Glomerular visceral epithelial cell (primary cell): ENCODE measurements at regions not wholly inside any gene's neighbourhood (a gene's known extent, or its start where the extent isn't known, plus 50 kb on each side); places are given as distances from the start of the nearest gene placed in this dataset.

Experiments
- DNase-seq: peaks from one replicate; pipeline ENCODE4 v3.0.0-alpha.2; 2016; ENCODE audit errors: extremely low spot score

DNA sequence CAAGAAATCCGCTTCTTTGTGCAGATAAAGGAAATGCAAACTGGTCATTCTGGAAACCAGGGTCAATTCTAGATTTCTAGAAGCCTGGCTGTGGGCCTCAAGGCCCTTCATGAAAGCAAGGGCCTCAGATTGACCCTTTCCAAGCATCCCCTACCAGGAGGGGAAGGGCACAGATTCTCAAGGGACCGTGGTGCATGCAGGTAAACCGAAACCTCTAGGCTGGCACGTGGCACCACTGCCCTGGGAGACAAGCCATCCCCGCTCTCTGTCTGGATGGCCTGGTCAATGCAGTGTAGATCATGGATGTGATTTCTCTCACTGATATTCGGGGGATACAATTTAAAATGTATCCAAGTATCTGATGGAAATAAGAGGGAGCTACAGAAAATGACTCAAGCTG is 69.4 kb downstream of the TOMM20 start:
- DNase-seq, result no peak

DNA sequence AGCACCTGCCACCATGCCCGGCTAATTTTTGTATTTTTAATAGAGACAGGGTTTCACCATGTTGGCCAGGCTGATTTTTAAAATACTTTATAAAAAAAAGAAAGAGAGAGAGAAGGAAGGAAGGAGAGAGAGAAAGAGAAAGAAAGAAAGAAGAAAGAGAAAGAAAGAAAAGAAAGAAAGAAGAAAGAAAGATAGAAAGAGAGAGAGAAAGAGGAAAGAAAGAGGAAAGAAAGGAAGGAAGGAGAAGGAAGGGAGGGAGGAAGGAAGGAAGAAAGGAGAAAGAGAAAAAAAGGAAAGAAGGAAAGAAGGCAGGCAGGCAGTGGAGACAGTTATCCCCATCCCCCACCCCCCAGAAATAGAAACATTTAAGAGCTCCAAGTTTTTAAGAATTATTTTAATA is 69.9 kb downstream of the TOMM20 start:
- no peak for DNase-seq

DNA sequence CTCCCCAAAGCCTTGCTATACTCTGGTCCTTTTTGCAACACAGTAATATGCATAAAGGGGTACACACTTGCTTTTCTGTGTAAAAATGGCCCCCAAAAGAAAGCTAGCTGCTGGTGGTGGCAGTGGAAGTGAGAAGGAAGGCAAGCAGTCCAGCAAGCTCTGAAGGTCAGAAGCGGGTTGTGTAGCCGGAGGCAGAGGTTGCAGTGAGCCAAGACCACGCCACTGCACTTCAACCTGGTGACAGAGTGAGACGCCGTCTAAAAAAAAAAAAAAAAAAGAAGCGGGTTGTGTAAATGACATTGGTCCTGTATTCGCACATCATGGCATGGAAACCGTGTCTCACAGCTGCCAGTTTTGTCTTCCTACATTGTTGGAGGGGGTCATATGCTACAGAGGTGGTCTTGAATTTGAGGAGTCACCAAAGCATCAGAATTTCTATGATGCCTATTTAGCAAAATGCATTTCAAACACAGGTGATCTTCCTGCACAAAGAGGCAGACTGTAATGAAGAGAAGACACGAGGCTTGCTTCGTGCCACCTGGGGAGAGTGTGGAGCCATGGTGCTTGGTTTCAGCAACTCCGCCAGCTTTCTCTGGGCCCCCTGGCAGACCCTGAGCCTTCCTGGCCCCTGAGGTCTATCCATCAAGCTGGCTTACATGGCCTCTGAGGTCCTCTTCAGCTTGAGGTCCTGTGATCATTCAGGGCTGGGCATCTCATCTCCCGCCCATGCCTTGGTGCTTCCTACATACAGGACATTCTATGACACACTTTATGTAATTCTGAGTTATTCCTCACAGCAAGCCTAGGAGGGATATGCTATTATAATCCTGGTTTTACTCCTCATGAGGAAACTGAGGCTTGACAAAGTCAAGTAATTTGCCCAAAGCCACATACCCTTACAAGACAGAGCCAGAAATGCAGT is 71.0 kb downstream of the TOMM20 start:
- DNase-seq, result no peak

DNA sequence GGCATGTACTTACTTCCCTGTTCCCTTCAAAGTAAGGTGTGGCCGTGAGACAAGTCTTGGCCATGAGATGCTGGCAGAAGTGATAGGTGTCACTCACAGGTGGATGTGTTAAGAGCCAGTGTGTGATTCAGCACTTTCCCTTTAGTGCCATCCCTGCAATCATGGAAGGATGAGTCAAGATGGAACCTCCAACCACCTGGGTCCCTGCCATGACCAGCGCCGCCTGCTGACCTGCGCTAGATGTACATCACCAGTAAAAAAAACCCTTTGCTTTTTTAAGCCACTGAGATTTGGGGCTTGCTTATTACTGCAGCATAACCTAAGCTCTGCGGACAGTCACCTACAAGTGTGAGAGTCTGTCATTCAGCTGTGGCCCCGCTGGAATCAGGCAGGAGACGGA is 71.7 kb downstream of the TOMM20 start:
- no peak for DNase-seq

DNA sequence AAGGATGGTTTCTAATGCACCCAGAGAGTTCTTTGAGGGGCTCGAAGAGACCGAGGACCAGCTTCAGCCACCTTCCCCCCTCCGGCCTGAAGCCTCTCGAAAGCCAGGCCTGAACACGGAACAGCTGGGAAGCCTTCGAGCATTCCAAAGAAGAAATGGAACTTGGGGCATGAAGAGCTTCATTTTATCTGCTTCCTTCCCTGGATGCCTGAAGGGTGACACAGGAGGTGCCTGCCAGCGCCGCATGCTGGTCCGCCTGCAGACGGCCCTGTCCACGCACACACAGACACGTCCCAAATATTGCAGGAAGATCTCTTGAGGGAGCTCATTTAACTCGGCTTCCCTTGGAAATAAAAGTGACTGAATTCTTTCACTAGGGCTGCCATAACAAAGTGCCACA is 73.7 kb downstream of the TOMM20 start:
- no peak for DNase-seq

DNA sequence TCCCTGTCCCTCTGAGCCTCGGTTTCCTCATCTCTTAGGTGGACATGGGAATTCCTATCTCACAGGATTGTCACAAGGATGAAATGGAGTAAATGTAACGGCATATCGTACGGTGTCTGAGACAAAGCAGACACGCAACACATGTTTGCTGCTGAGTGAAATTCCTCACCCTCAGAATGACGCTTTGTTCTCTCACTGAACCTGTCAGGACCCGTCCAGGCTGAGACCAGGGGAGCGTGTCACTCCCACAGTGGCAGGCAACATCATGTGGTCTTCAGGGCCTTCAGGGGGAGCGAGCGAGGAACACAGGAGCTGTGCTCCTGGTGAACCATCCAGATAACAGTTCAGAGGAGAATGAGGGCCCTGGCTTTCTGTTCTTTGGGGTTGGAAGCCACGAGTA is 74.2 kb downstream of the TOMM20 start:
- DNase-seq, result no peak

DNA sequence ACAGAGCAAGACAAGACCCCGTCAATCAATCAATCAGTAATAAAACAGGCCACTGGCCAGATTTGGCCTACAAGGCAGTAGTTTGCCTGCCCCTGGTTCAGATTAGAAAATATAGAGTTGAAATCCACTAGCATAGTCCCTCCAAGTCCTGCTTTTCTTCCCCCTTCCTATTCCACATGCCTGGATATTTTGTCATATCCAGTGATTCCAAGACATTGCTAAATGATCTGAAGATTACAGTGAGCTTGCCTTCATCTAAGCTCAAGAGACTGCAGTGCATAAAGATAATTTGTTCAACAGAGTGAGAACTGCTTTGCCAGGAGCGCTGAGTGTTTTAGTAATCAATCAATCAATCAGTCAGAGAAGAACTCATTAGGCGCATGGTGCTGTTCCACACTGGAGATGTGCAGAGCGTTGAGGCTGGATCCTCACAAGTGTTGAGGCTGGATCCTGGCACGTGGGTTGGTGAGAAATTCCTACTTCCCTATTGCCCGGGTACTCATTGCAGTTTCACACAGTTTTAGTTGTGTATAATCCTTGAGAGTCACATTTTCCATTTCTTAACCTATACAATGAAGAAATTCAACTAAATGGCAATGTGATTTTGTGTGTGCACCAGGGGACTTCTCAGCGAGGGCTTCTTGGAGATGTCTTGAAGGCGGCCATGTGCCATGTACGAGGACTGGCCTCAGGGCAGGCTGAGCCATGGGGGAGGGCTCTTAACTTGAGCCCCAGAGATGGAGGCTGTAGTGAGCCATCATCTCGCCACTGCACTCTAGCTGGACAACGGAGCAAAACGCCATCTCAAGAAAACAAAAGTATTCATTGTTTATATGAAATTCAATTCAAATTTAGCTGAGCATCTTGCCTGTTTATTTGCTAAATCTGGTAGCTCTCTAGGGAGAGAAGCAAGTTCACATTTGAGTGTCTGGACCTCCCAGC is 76.3 kb downstream of the TOMM20 start:
- no peak for DNase-seq

DNA sequence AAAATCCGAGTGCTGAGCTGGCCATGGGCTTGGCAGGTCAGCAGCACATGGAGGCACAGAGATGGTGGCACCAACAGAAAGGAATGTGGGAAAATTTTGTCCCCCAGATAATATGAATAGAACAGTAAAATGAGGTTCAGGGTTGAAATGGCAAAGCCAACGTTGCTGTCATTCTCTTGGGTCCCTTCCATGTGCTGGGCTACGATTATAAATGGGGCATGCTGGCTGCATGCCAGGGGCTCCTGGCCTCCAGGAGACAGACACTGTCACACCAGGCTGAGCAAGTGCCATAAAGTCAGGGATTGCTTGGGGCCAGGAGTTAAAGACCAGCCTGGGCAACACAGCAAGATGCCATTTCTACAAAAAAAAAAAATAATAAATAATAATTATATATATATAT is 77.1 kb downstream of the TOMM20 start:
- DNase-seq, result no peak

DNA sequence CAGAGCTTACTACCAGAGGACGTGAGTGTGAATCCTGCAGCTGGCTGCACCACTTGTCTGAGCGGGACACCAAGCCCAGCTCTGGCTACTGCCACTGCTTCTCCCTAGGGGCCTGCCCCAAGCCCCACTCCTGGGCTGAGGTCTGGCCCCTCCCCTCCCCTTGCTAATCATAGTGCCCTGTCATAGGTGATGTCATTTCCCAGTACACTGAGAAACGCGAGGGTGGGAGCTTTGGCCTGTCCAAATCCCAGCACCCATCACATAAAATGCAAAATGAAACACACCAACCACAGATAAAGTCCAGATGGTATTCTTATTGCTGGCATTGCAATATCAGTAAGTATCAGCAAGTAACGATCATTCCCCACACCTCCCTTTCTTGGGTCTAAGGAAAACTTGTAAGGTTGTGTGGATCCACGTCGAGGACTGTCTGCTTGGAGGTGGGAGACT is 77.7 kb downstream of the TOMM20 start:
- DNase-seq, result no peak

DNA sequence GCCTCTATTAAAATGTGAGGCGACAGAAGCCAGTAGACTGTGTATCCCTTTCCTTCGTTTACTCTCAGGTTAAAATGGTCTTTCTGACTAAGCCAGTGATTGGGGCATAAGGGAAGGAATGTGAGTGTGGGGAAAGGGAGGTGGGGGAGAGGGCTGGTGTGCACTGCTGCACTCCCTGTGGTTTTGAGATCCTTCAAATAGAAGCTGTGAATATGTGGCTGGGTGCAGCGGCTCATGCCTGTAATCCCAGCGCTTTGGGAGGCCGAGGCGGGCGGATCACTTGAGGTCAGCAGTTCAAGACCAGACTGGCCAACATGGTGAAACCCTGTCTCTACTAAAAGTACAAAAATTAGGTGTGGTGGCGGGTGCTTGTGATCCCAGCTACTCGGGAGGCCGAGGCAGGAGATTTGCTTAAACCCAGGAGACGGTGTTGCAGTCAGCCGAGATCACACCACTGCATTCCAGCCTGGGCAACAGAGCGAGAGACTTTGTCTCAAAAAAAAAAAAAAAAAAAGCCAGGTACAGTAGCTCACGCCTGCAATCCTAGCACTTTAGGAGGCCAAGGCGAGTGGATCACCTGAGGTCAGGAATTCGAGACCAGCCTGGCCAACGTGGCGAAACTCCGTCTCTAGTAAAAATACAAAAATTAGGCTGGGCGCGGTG is 78.8 kb downstream of the TOMM20 start:
- peak; percentile 83 for DNase-seq

DNA sequence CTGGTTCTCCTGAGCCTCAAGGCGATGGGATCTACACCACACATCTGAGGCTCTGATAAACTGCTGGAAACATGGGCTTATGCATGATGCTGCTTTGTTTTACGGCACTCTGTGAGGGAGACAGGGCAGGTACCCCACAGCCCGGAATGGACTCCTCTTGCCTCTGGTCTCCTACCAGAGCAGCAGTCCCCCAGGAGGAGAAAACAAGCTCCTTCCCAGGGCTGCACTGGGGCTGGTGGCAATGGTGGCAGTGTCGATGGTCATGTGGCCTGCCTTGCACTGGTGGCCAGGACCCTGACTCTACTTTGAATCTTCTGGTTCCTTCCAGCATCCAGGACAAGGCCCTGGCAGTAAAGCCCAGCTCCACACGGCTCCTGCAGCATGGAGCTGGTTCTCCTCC is 79.4 kb downstream of the TOMM20 start:
- no peak for DNase-seq

DNA sequence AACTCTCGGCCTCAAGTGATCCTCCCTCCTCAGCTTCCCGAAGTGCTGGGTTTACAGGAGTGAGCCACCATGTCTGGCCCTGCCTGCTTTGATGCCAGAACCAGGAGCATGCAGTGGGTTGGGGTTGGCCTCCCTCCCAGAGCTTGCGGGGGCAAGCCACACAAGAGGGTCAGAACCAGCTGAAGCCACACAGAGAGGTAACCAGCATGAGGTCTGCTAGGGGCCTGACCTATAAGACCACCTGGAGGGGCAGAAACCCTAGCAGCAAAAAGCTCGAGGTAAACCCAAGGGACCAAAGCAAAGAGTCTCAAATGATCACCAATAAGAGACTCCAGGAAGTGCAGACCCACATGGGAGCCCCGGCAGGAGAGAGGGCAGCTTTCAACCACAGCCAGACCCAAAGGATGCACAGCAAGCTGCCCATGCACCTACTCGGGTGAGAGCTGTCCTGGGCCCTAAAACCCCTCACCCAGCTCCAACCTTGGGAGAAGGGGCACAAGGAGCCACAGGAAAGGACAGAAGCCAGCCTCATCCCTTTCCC is 81.2 kb downstream of the TOMM20 start:
- DNase-seq, result no peak

DNA sequence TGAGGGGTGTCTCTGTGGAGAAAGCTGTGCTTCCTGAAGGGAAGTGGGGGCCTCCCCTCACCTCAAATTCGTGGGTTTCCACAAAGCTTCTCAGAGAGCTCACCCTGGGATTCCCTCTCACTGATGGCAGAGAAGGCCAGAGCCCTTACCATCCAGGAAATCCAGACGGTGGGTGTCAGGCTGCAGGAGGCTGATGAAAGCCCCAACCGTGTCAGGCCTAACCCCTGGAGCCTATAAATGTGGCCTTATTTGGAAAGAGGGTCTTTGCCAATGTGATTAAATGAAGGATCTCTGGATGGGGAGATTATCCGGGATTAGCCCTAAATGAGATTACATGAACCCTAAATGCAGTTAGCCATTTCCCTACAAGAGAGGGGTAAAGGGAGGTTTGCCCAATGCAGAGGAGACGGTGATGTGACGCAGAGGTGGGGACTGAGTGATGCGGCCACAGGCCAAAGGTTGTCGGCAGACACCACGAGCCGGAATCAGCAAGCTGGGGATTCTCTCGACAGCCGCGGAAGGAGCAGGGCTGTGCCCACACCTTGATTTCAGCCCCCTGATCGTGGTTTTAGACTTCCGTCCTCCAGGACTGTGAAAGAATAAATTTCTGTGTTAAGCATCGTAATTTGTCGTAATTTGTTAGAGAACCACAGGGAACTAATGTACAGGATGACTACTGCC is 82.6 kb downstream of the TOMM20 start:
- DNase-seq, result no peak

DNA sequence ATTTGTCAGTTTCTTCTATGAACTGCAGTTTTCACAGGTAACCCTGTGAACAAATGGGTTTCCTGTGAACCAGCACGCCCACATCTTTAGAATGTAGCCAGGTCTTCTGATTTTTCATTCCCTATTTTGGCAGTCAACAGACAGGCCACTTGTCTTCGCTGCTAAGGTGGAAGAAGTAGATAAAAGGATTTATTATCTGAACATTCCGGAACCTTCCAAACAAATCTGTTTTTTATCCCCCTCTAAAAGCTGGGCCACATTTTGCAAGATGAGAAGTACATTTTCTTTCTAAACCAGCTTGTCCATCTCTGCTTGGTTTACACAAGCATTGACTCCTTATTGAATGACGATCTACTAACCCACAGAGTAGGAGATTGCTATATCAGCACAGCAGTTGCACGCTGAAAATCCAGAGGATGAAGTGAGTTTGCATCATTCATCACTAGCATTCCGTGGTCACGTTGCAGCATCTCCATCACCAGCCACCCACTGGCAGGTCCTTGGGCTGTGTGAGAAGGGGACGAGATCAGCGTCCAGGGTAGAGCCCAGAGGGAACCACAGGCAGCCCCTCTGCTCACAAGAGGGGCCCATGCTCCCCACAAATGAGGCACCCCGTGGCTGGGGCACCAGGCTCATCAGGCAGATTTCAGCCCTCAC is 83.5 kb downstream of the TOMM20 start:
- no peak for DNase-seq

DNA sequence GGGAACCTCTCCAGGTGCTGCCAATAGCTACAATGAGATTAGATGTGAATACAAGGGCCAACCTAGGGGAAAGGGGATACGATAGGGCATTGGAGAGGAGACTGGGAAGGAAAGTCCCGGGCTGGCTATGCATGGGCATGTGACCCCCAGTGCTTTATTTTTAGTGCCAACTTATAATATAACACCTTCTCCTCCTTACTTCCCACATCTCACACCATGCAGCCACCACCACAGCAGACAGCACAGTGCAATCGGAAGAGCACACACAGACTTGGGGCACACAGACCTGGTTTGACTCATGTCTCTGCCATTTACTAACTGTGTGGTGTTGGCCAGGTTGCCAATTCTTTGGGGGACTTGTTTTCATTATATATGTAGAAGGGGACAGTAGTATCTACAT is 85.4 kb downstream of the TOMM20 start:
- DNase-seq, result no peak

DNA sequence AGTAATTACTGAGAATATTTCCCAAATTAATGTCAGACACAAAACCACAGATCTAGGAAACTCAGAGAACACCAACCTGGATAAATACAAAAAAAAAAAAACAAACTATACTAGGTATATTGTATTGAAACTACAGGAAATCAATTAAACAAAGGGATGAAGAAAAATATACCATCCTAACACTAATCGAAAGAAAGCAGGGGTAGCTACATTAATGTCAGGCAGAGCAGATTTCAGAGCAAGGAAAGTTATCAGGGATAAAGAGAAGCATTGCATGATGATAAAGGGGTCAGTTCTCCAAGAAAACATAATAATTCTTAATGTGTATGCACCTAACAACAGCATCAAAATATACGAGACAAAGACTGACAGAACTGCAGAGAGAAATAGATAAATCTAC is 89.9 kb downstream of the TOMM20 start:
- no peak for DNase-seq

DNA sequence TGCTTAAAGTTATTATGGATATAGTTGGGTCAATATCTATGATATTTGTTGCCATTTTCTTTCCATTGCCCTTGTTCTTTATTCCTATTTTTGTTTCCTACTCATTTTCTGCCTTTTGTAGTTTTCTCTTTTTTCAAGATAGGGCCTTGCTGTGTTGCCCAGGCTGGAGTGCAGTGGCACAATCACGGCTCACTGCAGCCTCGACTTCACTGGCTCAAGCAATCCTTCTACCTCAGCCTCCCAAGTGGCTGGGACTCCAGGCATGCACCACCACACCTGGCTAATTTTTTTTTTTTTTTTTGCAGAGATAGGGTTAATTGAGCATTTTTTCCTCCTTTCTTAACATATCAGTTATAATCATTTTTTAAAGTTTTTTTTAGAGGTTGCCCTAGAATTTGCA is 92.7 kb downstream of the TOMM20 start:
- no peak for DNase-seq

DNA sequence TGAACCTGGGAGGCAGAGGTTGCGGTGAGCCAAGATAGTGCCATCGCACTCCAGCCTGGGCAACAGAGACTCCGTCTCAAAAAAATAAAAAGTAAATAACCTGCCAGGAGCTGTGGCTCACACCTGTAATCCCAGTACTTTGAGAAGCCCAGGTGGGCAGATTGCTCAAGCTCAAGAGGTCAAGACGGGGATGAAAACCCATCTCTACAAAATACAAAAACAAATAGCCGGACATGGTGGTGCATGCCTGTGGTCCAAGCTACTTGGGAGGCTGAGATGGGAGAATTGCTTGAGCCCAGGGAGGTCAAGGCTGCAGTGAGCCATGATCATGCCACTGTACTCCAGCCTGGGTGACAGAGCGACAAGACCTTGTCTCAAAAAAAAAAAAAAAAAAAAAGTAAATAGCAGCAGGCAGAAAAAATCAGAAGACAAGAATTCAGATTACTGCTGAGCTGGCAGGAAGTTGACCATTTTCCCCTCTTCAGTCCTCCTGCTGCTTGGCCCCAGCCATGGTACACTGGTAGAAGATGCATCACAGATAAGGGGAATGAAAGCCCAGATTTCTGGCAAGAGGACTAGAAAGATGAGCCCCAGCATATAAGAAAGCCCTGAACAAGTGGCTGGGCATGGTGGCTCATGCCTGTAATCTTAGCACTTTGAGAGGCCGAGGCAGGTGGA is 97.6 kb downstream of the TOMM20 start:
- DNase-seq, result no peak

DNA sequence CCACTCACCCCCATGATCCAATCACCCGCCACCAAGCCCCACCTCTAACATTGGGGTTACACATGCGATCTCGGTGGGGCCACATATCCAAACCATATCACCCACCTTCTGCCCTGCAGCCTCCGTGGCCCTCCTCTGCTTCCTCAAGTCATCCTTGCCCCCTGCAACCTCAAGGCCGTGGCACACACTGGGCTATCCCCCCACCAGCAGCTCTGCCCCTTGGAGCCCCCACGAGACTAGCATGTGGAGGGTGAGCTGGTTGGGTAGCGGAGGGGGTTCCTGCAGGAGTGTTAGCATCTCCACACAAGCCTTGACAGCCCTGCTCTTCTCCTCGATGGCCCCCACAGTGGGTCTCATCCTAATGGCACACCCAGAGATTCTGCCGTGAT is 100.8 kb downstream of the TOMM20 start:
- no peak for DNase-seq
